IMR-90 (cell line): ENCODE measurements at regions not wholly inside any gene's neighbourhood (a gene's known extent, or its start where the extent isn't known, plus 50 kb on each side); places are given as distances from the start of the nearest gene placed in this dataset.

ENCODE experiments used
- ATAC-seq: fragments of 200-7000 bp; cut with Tn5 transposase; 2 replicates; pipeline ENCODE4 v1.9.1; 2020; ENCODE audit warnings: low read depth, mild to moderate bottlenecking, moderate library complexity
- BruUV-seq: library from RNA; stranded (reverse); fragments of 400-500 nt; replicated peaks from 2 replicates; lab custom pipeline; 2021; lab: Mats Ljungman, UMichigan
- CTCF ChIA-PET: fragments of 300-600 bp; formaldehyde crosslinking; extraction: SDS; loops from one replicate; lab custom pipeline; 2021; ENCODE audit warnings: antibody characterized with exemption; lab: Yijun Ruan, JAX
- POLR2A ChIA-PET: fragments of 300-600 bp; sonication (Branson Sonifier 250); formaldehyde crosslinking; loops from one replicate; lab custom pipeline; 2022; ENCODE audit warnings: antibody characterized with exemption; ENCODE audit not compliant: unreplicated experiment; lab: Charles Lee
- DNase-seq: peaks from one replicate; pipeline ENCODE4 v3.0.0; 2013
- H2AFZ ChIP-seq: replicated peaks from 2 replicates; pipeline ENCODE3; 2013; ENCODE audit warnings: low read length, mild to moderate bottlenecking; ENCODE audit not compliant: poor library complexity
- H2AK5ac ChIP-seq: 2 replicates; pipeline ENCODE4 v1.6.1; 2013; ENCODE audit warnings: low read depth, low read length, inconsistent platforms
- H2AK9ac ChIP-seq: replicated peaks from 2 replicates; pipeline ENCODE3; 2013; ENCODE audit warnings: mild to moderate bottlenecking, low read depth, low read length, moderate library complexity; ENCODE audit not compliant: poor library complexity
- H2BK120ac ChIP-seq: 2 replicates; pipeline ENCODE4 v1.6.1; 2013; ENCODE audit warnings: low read depth, low read length, inconsistent platforms
- H2BK15ac ChIP-seq: 3 replicates; pipeline ENCODE4 v1.6.1; 2013; ENCODE audit warnings: low read depth, low read length, inconsistent platforms
- H2BK20ac ChIP-seq: 2 replicates; pipeline ENCODE4 v1.6.1; 2013; ENCODE audit warnings: low read depth, mild to moderate bottlenecking, inconsistent platforms, low read length, moderate library complexity
- H2BK5ac ChIP-seq: 2 replicates; pipeline ENCODE4 v1.6.1; 2013; ENCODE audit warnings: mild to moderate bottlenecking, low read depth, low read length, inconsistent platforms; ENCODE audit not compliant: poor library complexity, severe bottlenecking
- H3K14ac ChIP-seq: replicated peaks from 2 replicates; pipeline ENCODE4 v1.6.1; 2013; ENCODE audit warnings: low read depth, low read length, inconsistent platforms
- H3K18ac ChIP-seq: 2 replicates; pipeline ENCODE4 v1.6.1; 2013; ENCODE audit warnings: low read depth, low read length, control low read depth
- H3K23ac ChIP-seq: 2 replicates; pipeline ENCODE4 v1.6.1; 2013; ENCODE audit warnings: low read depth, low read length, inconsistent platforms
- H3K27ac ChIP-seq: 2 replicates; pipeline ENCODE4 v1.5.1; 2013; ENCODE audit warnings: mild to moderate bottlenecking, control low read depth, low read length; ENCODE audit not compliant: insufficient read depth
- H3K27me3 ChIP-seq: 2 replicates; pipeline ENCODE4 v1.6.1; 2013; ENCODE audit warnings: low read length; ENCODE audit not compliant: control insufficient read depth, insufficient read depth
- H3K36me3 ChIP-seq: 2 replicates; pipeline ENCODE4 v1.6.1; 2013; ENCODE audit warnings: low read length, mixed read lengths; ENCODE audit not compliant: control insufficient read depth, insufficient read depth
- H3K4ac ChIP-seq: 2 replicates; pipeline ENCODE4 v1.6.1; 2013; ENCODE audit warnings: low read depth, low read length, inconsistent platforms
- H3K4me1 ChIP-seq: 2 replicates; pipeline ENCODE4 v1.6.1; 2013; ENCODE audit warnings: low read length, mixed read lengths; ENCODE audit not compliant: control insufficient read depth, insufficient read depth
- H3K4me2 ChIP-seq: 2 replicates; pipeline ENCODE4 v1.6.1; 2013; ENCODE audit warnings: low read depth, mild to moderate bottlenecking, control low read depth, low read length, moderate library complexity
- H3K4me3 ChIP-seq: 2 replicates; pipeline ENCODE4 v1.5.1; 2013; ENCODE audit warnings: low read depth, mild to moderate bottlenecking, control low read depth, low read length, moderate library complexity; ENCODE audit not compliant: insufficient read depth
- H3K56ac ChIP-seq: 2 replicates; pipeline ENCODE4 v1.6.1; 2013; ENCODE audit warnings: low read length, inconsistent platforms; ENCODE audit not compliant: insufficient read depth; ENCODE audit errors: extremely low read depth
- H3K79me1 ChIP-seq, 2 experiments: 2 replicates each; pipeline ENCODE4 v1.6.1; 2013; ENCODE audit warnings: low read length in 2 of 2, inconsistent platforms in 1 of 2, low read depth in 1 of 2
- H3K9ac ChIP-seq: 2 replicates; pipeline ENCODE4 v1.6.1; 2013; ENCODE audit warnings: low read depth, low read length, control low read depth
- H3K9me1 ChIP-seq: 2 replicates; pipeline ENCODE4 v1.6.1; 2013; ENCODE audit warnings: low read length, inconsistent platforms; ENCODE audit not compliant: insufficient read depth
- H3K9me3 ChIP-seq: 2 replicates; pipeline ENCODE4 v1.6.1; 2013; ENCODE audit warnings: low read length; ENCODE audit not compliant: control insufficient read depth, insufficient read depth
- H4K20me1 ChIP-seq: 2 replicates; pipeline ENCODE4 v1.6.1; 2013; ENCODE audit warnings: low read length, inconsistent platforms; ENCODE audit not compliant: insufficient read depth
- H4K5ac ChIP-seq: 2 replicates; pipeline ENCODE4 v1.6.1; 2013; ENCODE audit warnings: mild to moderate bottlenecking, low read depth, low read length, control low read depth
- H4K8ac ChIP-seq, 2 experiments: 2 replicates each; pipeline ENCODE4 v1.6.1; 2013; ENCODE audit warnings: low read depth in 2 of 2, low read length in 2 of 2, control low read depth in 1 of 2, inconsistent platforms in 1 of 2
- H4K91ac ChIP-seq: 2 replicates; pipeline ENCODE4 v1.6.1; 2013; ENCODE audit warnings: low read depth, low read length, inconsistent platforms; ENCODE audit not compliant: insufficient read depth
- BHLHE40 ChIP-seq: fragments of 150-350 bp; IDR thresholded peaks from 2 replicates; pipeline ENCODE4 v1.6.1; 2016; ENCODE audit warnings: mild to moderate bottlenecking, low read depth, low read length
- CEBPB ChIP-seq: IDR thresholded peaks from 2 replicates; pipeline ENCODE4 v1.6.1; 2012; ENCODE audit warnings: low read depth, low read length, improper control_type of control experiment
- CHD1 ChIP-seq: IDR thresholded peaks from 2 replicates; pipeline ENCODE4 v1.6.1; 2012; ENCODE audit warnings: low read depth, low read length, improper control_type of control experiment
- ELK1 ChIP-seq: fragments of 150-350 bp; IDR thresholded peaks from 2 replicates; pipeline ENCODE4 v1.6.1; 2016; ENCODE audit warnings: low read depth, mild to moderate bottlenecking, low read length, moderate library complexity, borderline replicate concordance
- MAFK ChIP-seq: IDR thresholded peaks from 2 replicates; pipeline ENCODE4 v1.6.1; 2012; ENCODE audit warnings: low read depth, low read length, improper control_type of control experiment
- MAZ ChIP-seq: IDR thresholded peaks from 2 replicates; pipeline ENCODE4 v1.6.1; 2012; ENCODE audit warnings: low read depth, mild to moderate bottlenecking, low read length, improper control_type of control experiment, moderate library complexity, borderline replicate concordance
- MXI1 ChIP-seq: IDR thresholded peaks from 2 replicates; pipeline ENCODE4 v1.6.1; 2012; ENCODE audit warnings: low read depth, mild to moderate bottlenecking, low read length, moderate library complexity, borderline replicate concordance
- NFE2L2 ChIP-seq: fragments of 150-350 bp; IDR thresholded peaks from 2 replicates; pipeline ENCODE4 v1.6.1; 2016; ENCODE audit warnings: low read depth, mild to moderate bottlenecking, low read length
- POLR2A ChIP-seq: IDR thresholded peaks from 2 replicates; pipeline ENCODE4 v1.6.1; 2012; ENCODE audit warnings: mild to moderate bottlenecking, low read depth, low read length
- RAD21 ChIP-seq: IDR thresholded peaks from 2 replicates; pipeline ENCODE4 v1.6.1; 2012; ENCODE audit warnings: low read length, improper control_type of control experiment
- RCOR1 ChIP-seq: IDR thresholded peaks from 2 replicates; pipeline ENCODE4 v1.6.1; 2012; ENCODE audit warnings: mild to moderate bottlenecking, low read length, improper control_type of control experiment; ENCODE audit not compliant: insufficient replicate concordance
- RFX5 ChIP-seq: IDR thresholded peaks from 2 replicates; pipeline ENCODE4 v1.8.0; 2012; ENCODE audit warnings: low read depth, mild to moderate bottlenecking, low read length, moderate library complexity
- SMC3 ChIP-seq: fragments of 150-350 bp; IDR thresholded peaks from 2 replicates; pipeline ENCODE4 v1.6.1; 2016; ENCODE audit warnings: low read depth, mild to moderate bottlenecking, antibody characterized with exemption, low read length, moderate library complexity
- USF2 ChIP-seq: fragments of 150-350 bp; IDR thresholded peaks from 2 replicates; pipeline ENCODE4 v1.6.1; 2017; ENCODE audit warnings: mild to moderate bottlenecking, antibody characterized with exemption, low read length, low read depth
- WGBS, 2 experiments: methylation state at CpG; one replicate each; pipeline versions ENCODE4 v1.1.5 to v1.1.7; 2013; ENCODE audit warnings: missing lambda C conversion rate in 2 of 2; ENCODE audit not compliant: insufficient read length in 1 of 2; ENCODE audit errors: extremely low coverage in 2 of 2; 5-methylcytosine and 5-hydroxymethylcytosine counted together
- dilution Hi-C: fragments of 300-500 bp; cut with HindIII; formaldehyde crosslinking; loops from one replicate; pipeline ENCODE4 v1.14.3; 2018; ENCODE audit warnings: low sequenced_read_pairs; ENCODE audit not compliant: unreplicated experiment
- in situ Hi-C: fragments of 300-500 bp; cut with MboI; formaldehyde crosslinking; loops from 3 replicates; pipeline ENCODE4 v1.14.3; 2019; ENCODE audit warnings: low sequenced_read_pairs, inconsistent platforms, mixed read lengths
- intact Hi-C: fragments of 100-400 bp; cut with micrococcal nuclease; formaldehyde crosslinking; loops from 2 replicates; pipeline ENCODE4 v1.10.0; 2022
- TF ChIP-seq, protein P1 (sequence below): conservative IDR thresholded peaks from 2 replicates; pipeline ENCODE4 v1.5.1; 2012; ENCODE audit warnings: mild to moderate bottlenecking, low read depth, low read length, improper control_type of control experiment

DNA sequence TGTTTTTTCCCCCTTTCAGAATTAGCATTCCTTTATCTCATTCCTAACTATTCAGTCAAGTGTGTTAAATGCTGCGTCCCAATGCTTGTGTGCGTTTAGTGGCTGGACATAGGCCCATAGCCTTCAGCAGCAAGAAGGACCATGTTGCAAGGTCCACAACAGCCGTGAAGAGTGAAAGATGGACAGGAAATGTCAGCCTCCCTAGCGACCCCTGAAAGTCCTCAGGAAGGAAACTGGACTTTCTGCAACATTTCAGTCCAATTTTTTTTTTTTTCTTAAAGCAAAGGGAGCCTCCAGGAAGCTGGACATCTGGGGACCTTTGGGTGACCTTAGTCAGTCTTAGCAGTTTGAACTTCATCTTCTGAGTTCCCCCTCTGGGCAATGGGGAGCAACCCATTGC lies 550.7 kb upstream of the MGMT start:
- ATAC-seq (no peak), DNase-seq (no peak)
- no peaks in the 10 kb centered on the region for H4K20me1 ChIP-seq
- H2BK5ac ChIP-seq, result no peak overlapping the region
- no peaks in the 10 kb centered on the region for H3K36me3 ChIP-seq
- BruUV-seq, result no TSS peak
- H3K4me1 ChIP-seq, result no peaks in the 10 kb centered on the region
- intact Hi-C loops (no loop called here), in situ Hi-C loops (no loop called here), dilution Hi-C loops (no loop called here)
- H4K5ac ChIP-seq, result no peak overlapping the region
- ChIA-PET POLR2A (no interaction called here), CTCF (no interaction called here)
- no peak overlapping the region for H3K14ac ChIP-seq
- no peak overlapping the region for H3K27ac ChIP-seq
- no peak overlapping the region for H3K9ac ChIP-seq
- H2BK20ac ChIP-seq, result no peak overlapping the region
- WGBS, 2 experiments, result no CpG with 5 or more reads among the region's 4 CpGs
- H4K91ac ChIP-seq, result no peak overlapping the region
- no peak overlapping the region for H3K4ac ChIP-seq
- H2AFZ ChIP-seq, result no peak overlapping the region
- no peak overlapping the region for H3K23ac ChIP-seq
- H3K79me1 ChIP-seq, result no peaks in the 10 kb centered on the region
- H3K27me3 ChIP-seq, result no peaks in the 10 kb centered on the region
- no peak overlapping the region for H2BK15ac ChIP-seq
- no peak overlapping the region for H2AK9ac ChIP-seq
- H3K18ac ChIP-seq, result no peak overlapping the region
- no peak overlapping the region for H3K4me2 ChIP-seq
- no peak overlapping the region for H3K56ac ChIP-seq
- no peaks in the 10 kb centered on the region for H3K9me1 ChIP-seq
- no peak overlapping the region for H4K8ac ChIP-seq
- H3K9me3 ChIP-seq, result peaks cover 32% of the 10 kb centered on the region
- H2BK120ac ChIP-seq, result no peak overlapping the region
- TF ChIP-seq USF2, result no peak
- TF ChIP-seq RCOR1, result no peak
- TF ChIP-seq ELK1, result no peak
- no peak for TF ChIP-seq NFE2L2
- no peak for TF ChIP-seq SMC3
- no peak for TF ChIP-seq POLR2A
- TF ChIP-seq RAD21, result no peak
- no peak for TF ChIP-seq CEBPB
- no peak for TF ChIP-seq MXI1
- no peak for TF ChIP-seq MAZ
- TF ChIP-seq MAFK, result no peak
- no peak for TF ChIP-seq BHLHE40
- TF ChIP-seq, protein P1, sequence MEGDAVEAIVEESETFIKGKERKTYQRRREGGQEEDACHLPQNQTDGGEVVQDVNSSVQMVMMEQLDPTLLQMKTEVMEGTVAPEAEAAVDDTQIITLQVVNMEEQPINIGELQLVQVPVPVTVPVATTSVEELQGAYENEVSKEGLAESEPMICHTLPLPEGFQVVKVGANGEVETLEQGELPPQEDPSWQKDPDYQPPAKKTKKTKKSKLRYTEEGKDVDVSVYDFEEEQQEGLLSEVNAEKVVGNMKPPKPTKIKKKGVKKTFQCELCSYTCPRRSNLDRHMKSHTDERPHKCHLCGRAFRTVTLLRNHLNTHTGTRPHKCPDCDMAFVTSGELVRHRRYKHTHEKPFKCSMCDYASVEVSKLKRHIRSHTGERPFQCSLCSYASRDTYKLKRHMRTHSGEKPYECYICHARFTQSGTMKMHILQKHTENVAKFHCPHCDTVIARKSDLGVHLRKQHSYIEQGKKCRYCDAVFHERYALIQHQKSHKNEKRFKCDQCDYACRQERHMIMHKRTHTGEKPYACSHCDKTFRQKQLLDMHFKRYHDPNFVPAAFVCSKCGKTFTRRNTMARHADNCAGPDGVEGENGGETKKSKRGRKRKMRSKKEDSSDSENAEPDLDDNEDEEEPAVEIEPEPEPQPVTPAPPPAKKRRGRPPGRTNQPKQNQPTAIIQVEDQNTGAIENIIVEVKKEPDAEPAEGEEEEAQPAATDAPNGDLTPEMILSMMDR, result no peak
- TF ChIP-seq CHD1, result no peak
- TF ChIP-seq RFX5, result no peak
- H3K4me3 ChIP-seq, result no peak overlapping the region
- no peak overlapping the region for H2AK5ac ChIP-seq
